ENCODE measurements at regions not wholly inside any gene's neighbourhood (a gene's known extent, or its start where the extent isn't known, plus 50 kb on each side); places are given as distances from the start of the nearest gene placed in this dataset.

GRCh38 chrX:46029777-46030176, 515.4 kb downstream of the ZNF674 start:
- Histone ChIP-seq H3K9ac (ENCODE audit: insufficient read depth, low read depth, low read length) (no peak overlapping the region), H3K4me2 (ENCODE audit: low read depth, low read length) (no peak overlapping the region), H3K79me2 (ENCODE audit: insufficient read depth, low read length) (no peaks in the 10 kb centered on the region), H3K4me1 (ENCODE audit: insufficient read depth, low read length) (no peaks in the 10 kb centered on the region), H3K9me3 (ENCODE audit: low read length) (no peaks in the 10 kb centered on the region), H2AFZ (ENCODE audit: low read length) (no peak overlapping the region), H3K36me3 (replicated peaks in 1 of 2; ENCODE audit: control insufficient read depth in 1 of 2, insufficient read depth in 2 of 2, low read length in 2 of 2) (no peaks in the 10 kb centered on the region), H3K27me3 (ENCODE audit: control insufficient read depth in 1 of 2, insufficient read depth in 2 of 2, low read length in 2 of 2) (no peaks in the 10 kb centered on the region), H3K4me3 (replicated peaks in 1 of 3; ENCODE audit: insufficient read depth in 1 of 3, low read depth in 2 of 3, low read length in 3 of 3) (no peak overlapping the region), H4K20me1 (ENCODE audit: insufficient read depth, low read length) (no peaks in the 10 kb centered on the region), H3K27ac (ENCODE audit: extremely low read length, insufficient read depth, low read length) (no peak overlapping the region)
- CTCF ChIA-PET (ENCODE audit: low intra/inter-chr PET ratio, low total read pairs), result no interaction called here
- ATAC-seq (no peak), FAIRE-seq (no peak), DNase-seq (ENCODE audit: low spot score) (no peak)
- in situ Hi-C loops (cut with HindIII; ENCODE audit: extremely low pct_ligation_motif_present, low pct_unique_long_range_greater_than_20kb), result no loop called here
- no TSS peak for BruUV-seq (replicated peaks)
- TF ChIP-seq GLMP (CRISPR knock-in tag; IDR thresholded peaks at IDR 0.05; ENCODE audit: borderline replicate concordance), result no peak
- TF ChIP-seq ZFP62 (CRISPR knock-in tag; IDR thresholded peaks at IDR 0.05), result no peak
- no peak for TF ChIP-seq SRSF1 (optimal IDR thresholded peaks at IDR 0.05; ENCODE audit: low read depth, low read length)
- TF ChIP-seq ZBTB3 (CRISPR knock-in tag; IDR thresholded peaks at IDR 0.05; ENCODE audit: borderline replicate concordance, low read depth), result no peak
- no peak for TF ChIP-seq CSRNP2 (CRISPR knock-in tag; conservative IDR thresholded peaks at IDR 0.05; ENCODE audit: low read depth)
- no peak for TF ChIP-seq YEATS4 (CRISPR knock-in tag; IDR thresholded peaks at IDR 0.05; ENCODE audit: borderline replicate concordance)
- TF ChIP-seq TEAD2 (CRISPR knock-in tag; IDR thresholded peaks at IDR 0.05), result no peak
- no peak for TF ChIP-seq ZNF24 (IDR thresholded peaks at IDR 0.05)
- no peak for TF ChIP-seq TCF7L2 (IDR thresholded peaks at IDR 0.05; ENCODE audit: low read depth, low read length)
- intact Hi-C loops (cut with micrococcal nuclease; ENCODE audit: unreplicated experiment), result no loop called here
- WGBS (ENCODE audit: low lambda C conversion rate), result 100% methylated on average over 1 of the region's 1 CpG
- POLR2A ChIA-PET, result no interaction called here
